Islet of Langerhans (tissue), 1 donor: ENCODE measurements at regions not wholly inside any gene's neighbourhood (a gene's known extent, or its start where the extent isn't known, plus 50 kb on each side); places are given as distances from the start of the nearest gene placed in this dataset.
"Not testable (repeated sequence)": the region's sequence is repeated elsewhere in the genome, so short reads cannot be mapped to it uniquely, and the experiment has no call there.

Source experiments
- FAIRE-seq: peaks from one replicate; lab custom pipeline; 2011; peaks lifted over from hg19 to GRCh38; lab: Jason Lieb, UNC

DNA sequence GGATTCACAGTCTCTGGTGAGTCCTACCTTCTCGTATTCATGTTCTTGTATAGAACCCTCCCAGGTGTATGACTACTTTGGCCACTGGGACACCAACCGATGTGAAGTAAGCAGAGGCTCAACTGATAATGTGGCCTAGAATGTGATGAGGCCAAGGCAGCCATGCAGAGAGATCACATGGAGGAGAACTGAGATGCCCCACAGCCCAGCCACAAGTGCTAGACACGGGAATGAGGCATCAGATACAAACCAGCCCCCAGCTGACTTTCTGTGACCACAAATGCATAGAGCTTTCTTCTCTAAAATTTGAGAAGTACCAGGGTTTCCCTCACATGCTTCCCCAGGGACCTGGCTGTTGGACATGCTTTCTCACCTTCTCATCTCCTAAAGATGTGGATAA, 375.7 kb downstream of the CCSER2 start:
- no peak for FAIRE-seq

DNA sequence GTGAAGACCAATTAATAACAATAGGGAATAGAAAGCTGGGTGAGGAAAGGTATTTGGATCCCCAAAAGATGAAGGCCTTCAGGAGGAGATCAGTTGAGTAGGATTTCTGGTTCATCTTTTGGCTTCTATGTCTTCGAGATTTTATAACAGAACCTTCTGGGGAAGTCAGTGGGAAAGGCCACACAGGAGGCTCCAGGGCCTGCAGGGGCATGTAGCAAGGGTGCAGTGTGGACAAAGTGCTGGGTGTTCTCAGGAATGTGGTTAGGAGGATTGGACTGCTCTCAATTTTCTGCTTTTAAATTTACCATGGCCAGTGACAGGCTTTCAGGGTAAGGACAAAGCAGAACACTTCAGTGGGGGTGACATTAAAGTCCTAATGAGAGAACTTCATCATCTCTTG, 378.0 kb downstream of the CCSER2 start:
- FAIRE-seq: no peak

- FAIRE-seq: no peak
Observed at GRCh38 chr10:84706875-84707274, 378.5 kb downstream of the CCSER2 start.

DNA sequence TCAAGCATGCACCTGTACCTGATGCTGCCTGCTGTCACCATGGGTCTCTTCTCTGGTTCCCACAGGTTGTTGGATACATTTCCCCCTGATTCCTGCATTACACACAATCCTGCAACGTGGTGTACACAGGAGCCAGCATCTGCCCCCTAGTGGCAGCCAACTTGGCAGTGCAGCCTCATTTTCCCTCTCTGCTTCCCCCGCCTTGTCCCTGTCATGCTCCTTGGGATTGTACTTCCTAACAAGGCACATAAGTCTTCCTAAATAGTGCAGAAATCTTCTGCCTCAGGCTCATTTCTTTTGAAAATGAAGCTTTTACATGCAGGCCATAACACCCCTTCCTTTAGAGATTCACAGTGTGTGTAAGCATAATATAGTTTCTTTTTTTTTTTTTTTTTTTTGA, 387.5 kb downstream of the CCSER2 start:
- no peak for FAIRE-seq

GRCh38 chr10:84718877-84719616, 390.7 kb downstream of the CCSER2 start:
- FAIRE-seq: no peak

- FAIRE-seq: no peak
Observed at GRCh38 chr10:84719687-84720086, 391.3 kb downstream of the CCSER2 start.

GRCh38 chr10:84727398-84727797, 399.0 kb downstream of the CCSER2 start:
- FAIRE-seq: no peak

- not testable (repeated sequence) for FAIRE-seq
Observed at GRCh38 chr10:84739126-84739525, 410.7 kb downstream of the CCSER2 start.

DNA sequence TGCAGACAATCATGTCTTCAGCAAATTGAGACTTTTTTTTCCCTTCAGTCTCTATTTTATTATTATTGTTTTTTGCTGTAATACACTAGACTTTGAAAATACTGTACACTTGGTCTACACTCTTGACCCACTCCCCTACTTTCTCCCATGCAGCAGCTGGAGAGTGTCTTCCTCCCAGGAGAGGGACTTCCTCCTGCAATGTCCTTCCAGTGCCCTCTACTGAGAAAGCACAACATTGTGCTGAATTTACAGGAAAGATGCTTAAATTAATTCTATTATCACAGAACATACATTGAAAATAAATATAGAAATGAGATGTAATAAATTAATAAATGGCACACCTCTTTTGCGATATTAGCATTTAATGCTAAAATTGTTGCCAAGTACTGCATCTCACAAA, 411.3 kb downstream of the CCSER2 start:
- no peak for FAIRE-seq

DNA sequence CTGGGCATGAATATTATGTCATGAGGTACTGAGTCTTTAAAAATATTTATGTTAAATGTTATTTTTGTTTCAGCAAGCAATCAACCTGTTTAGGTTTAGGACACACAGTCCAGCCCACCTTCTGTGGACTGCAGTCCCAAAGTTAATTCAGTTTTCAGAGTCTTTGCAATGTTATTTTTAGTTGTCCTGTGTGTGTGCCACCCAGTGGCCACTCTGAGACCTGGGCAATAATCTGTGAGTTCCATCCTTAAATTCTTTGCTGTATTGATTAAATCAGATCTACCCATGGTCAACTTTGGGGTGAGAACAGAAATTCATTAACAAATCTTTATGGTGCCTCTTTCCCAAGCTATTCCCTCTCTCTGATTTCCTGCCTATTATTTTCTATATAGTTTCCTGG, 415.1 kb downstream of the CCSER2 start:
- FAIRE-seq: no peak

DNA sequence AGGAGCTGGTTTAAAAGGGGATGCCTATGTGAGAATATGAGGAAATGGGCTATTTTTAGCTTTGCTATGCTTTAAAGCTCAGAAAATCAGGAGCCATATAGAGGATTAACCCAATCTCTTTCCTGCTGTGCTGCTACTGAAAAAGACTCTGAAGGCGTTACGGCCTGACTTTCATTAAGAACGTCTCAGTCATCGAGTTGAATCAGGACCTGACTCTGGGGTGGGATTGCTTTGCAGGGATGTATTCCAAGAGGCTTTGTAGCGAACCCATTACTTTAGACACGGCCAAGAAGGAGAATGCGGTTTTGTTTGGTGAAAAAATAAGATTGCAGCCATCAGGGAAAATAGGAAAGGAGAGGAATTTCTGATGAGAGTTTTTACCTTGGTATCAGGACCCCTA, 426.9 kb downstream of the CCSER2 start:
- FAIRE-seq: no peak

GRCh38 chr10:84756653-84757052, 428.3 kb downstream of the CCSER2 start:
- not testable (repeated sequence) for FAIRE-seq

GRCh38 chr10:84761994-84762614, 433.7 kb downstream of the CCSER2 start:
- FAIRE-seq: not testable (repeated sequence)

DNA sequence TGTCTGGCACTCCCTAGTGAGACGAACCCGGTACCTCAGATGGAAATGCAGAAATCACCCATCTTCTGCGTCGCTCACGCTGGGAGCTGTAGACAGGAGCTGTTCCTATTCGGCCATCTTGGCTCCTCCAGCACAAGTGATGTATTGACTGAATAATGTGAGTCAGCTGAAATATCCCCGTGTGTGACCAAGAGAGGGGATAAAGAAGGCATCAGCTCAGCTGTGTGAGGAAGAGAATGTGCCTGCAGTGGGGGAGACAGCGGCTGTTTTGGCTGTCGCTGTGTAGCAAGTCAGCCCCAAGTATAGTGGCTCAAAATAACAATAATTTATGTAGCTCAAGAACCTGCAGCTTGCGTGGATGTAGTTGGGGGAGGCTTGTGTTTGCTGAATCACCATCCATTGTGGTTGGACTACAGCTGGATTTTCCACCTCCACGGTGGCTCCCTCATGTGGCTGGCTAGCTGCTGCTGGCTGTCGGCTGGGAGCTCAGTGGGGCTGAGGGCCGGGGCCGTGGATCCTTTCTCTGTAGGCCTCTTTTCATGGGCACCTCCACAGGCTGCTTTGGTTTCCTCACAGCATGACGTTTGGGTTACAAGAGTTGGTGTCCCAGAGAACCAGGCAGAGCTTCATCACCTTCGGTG, 434.5 kb downstream of the CCSER2 start:
- no peak for FAIRE-seq

DNA sequence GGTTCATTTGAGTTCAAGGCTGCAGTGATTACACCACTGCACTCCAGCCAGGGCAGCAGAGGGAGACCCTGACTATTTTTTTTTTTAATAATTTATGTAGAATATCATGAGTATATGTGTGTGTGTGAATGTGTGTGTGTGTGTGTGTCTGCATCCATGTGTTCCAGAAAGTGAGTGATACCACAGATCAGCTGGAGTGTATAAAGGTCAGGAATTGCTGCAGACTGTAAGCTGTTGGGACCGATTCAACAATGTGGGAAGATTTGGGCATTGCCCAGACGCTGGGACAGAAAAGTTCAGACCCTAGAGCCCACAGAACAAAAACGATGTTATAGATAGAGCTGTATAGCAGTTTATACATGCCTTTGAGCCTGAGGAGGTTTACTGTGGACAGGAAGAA, 435.6 kb downstream of the CCSER2 start:
- FAIRE-seq: no peak

GRCh38 chr10:84765086-84765485, 436.7 kb downstream of the CCSER2 start:
- no peak for FAIRE-seq

DNA sequence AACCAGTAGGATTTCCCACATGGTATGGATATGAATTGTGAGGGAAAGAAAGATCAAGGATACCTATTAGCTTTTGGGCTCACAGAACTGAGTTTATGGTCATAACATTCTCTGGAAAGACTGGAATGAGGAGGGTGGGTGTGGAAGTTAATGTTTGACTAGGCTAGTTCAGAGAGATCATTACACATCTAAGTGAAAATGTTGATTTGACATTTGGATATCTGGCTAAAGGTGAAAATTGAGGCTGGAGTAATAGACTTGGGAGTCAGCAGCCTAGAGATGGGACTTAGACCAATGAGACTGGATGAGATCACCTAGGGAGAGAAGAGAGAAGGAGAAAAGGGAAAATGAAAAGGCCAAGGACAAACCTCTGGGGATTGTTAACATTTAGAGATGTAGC, 437.3 kb downstream of the CCSER2 start:
- no peak for FAIRE-seq

GRCh38 chr10:84766923-84767322, 438.5 kb downstream of the CCSER2 start:
- no peak for FAIRE-seq

GRCh38 chr10:84768132-84768531, 439.7 kb downstream of the CCSER2 start:
- FAIRE-seq: no peak

- FAIRE-seq: no peak
Observed at GRCh38 chr10:84770824-84771223, 442.4 kb downstream of the CCSER2 start.

DNA sequence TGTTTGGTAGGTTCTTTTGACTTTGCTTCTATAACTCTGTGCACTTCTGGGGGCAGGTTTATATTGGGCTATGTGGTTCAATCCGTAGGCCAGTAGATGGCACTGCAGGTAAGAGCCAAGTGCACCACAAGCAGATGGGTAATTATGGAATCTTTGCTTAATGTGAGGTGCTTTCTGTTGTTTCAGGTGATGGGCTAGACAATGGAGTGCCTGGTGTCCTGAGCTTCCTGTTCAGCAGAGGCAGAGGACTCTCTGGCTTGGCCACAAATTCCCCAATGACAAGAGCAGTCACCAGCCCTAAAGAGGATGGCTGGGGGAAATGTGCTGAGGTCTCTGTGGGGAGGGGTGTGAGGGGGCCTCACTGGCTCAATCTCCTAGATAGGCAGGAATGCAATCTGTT, 455.0 kb downstream of the CCSER2 start:
- FAIRE-seq: no peak

GRCh38 chr10:84783909-84784308, 455.5 kb downstream of the CCSER2 start:
- no peak for FAIRE-seq

DNA sequence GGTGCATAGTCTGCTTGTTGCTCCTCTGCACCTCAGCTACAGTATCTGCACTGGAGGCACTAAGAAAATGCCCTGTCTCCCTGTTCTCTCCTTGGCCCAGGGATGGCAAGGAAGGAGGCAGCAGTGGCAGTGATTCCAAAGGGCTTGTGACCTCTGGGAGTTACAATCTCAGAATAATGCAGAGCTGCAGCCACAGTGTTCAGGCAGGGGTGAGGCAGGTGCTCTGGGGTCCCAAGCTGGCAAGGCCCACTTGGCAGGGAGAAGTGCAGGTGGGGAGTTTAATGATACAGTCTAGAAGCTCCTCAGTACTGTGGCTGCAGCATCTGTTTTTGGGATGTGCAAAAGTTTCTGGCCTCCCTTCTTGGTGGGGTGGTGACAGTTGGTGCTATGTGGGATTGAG, 456.4 kb downstream of the CCSER2 start:
- FAIRE-seq: no peak

GRCh38 chr10:84789026-84789425, 460.6 kb downstream of the CCSER2 start:
- no peak for FAIRE-seq
